GM18507 (cell line): ENCODE measurements at regions not wholly inside any gene's neighbourhood (a gene's known extent, or its start where the extent isn't known, plus 50 kb on each side); places are given as distances from the start of the nearest gene placed in this dataset.
"Not testable (repeated sequence)": the region's sequence is repeated elsewhere in the genome, so short reads cannot be mapped to it uniquely, and the experiment has no call there.

Experiments
- DNase-seq: peaks from one replicate; pipeline ENCODE4 v3.0.0; 2011; ENCODE audit warnings: low read depth; ENCODE audit not compliant: insufficient read length; ENCODE audit errors: extremely low spot score
- FAIRE-seq: peaks from 2 replicates; lab custom pipeline; 2011; peaks lifted over from hg19 to GRCh38; lab: Jason Lieb, UNC

- DNase-seq (no peak), FAIRE-seq (no peak)
Observed at GRCh38 chr13:56039992-56040391, 1100.7 kb upstream of the PRR20A start.

GRCh38 chr13:56066321-56066720, 1074.4 kb upstream of the PRR20A start:
- no peak for DNase-seq
- FAIRE-seq: no peak

GRCh38 chr13:56102641-56103040, 1038.1 kb upstream of the PRR20A start:
- FAIRE-seq: no peak
- DNase-seq: no peak

GRCh38 chr13:56110751-56111150, 1030.0 kb upstream of the PRR20A start:
- no peak for FAIRE-seq

GRCh38 chr13:56134524-56134923, 1006.2 kb upstream of the PRR20A start:
- FAIRE-seq: no peak
- DNase-seq: no peak

More at GRCh38 chr13:56110751-56111150, 1030.0 kb upstream of the PRR20A start:
- DNase-seq: no peak

GRCh38 chr13:56166864-56167263, 973.9 kb upstream of the PRR20A start:
- FAIRE-seq: no peak
- DNase-seq: no peak

- DNase-seq: no peak
- FAIRE-seq: no peak
Observed at GRCh38 chr13:56168581-56168980, 972.1 kb upstream of the PRR20A start.

- FAIRE-seq: no peak
- no peak for DNase-seq
Observed at GRCh38 chr13:56173346-56173745, 967.4 kb upstream of the PRR20A start.

- DNase-seq (no peak), FAIRE-seq (no peak)
Observed at GRCh38 chr13:56182598-56182997, 958.1 kb upstream of the PRR20A start.

- DNase-seq (no peak), FAIRE-seq (no peak)
Observed at GRCh38 chr13:56187331-56187730, 953.4 kb upstream of the PRR20A start.

GRCh38 chr13:56188582-56188981, 952.1 kb upstream of the PRR20A start:
- not testable (repeated sequence) for FAIRE-seq, DNase-seq

GRCh38 chr13:56189439-56189838, 951.3 kb upstream of the PRR20A start:
- no peak for FAIRE-seq
- DNase-seq: no peak

- FAIRE-seq (no peak), DNase-seq (no peak)
Observed at GRCh38 chr13:56189978-56190377, 950.7 kb upstream of the PRR20A start.

- no peak for FAIRE-seq
- no peak for DNase-seq
Observed at GRCh38 chr13:56198350-56198749, 942.4 kb upstream of the PRR20A start.

- no peak for DNase-seq
- FAIRE-seq: no peak
Observed at GRCh38 chr13:56201834-56202233, 938.9 kb upstream of the PRR20A start.

- FAIRE-seq (no peak), DNase-seq (no peak)
Observed at GRCh38 chr13:56216221-56216620, 924.5 kb upstream of the PRR20A start.

- FAIRE-seq (no peak), DNase-seq (no peak)
Observed at GRCh38 chr13:56247692-56248091, 893.0 kb upstream of the PRR20A start.

- no peak for DNase-seq
- no peak for FAIRE-seq
Observed at GRCh38 chr13:56271686-56272085, 869.0 kb upstream of the PRR20A start.

GRCh38 chr13:56283262-56283828, 857.4 kb upstream of the PRR20A start:
- FAIRE-seq: no peak
- no peak for DNase-seq

GRCh38 chr13:56299650-56300049, 841.1 kb upstream of the PRR20A start:
- no peak for DNase-seq
- FAIRE-seq: no peak

GRCh38 chr13:56314765-56315164, 826.0 kb upstream of the PRR20A start:
- FAIRE-seq (no peak), DNase-seq (no peak)

GRCh38 chr13:56317841-56318240, 822.9 kb upstream of the PRR20A start:
- DNase-seq (no peak), FAIRE-seq (no peak)
